ENCODE measurements at regions not wholly inside any gene's neighbourhood (a gene's known extent, or its start where the extent isn't known, plus 50 kb on each side); places are given as distances from the start of the nearest gene placed in this dataset.

DNA sequence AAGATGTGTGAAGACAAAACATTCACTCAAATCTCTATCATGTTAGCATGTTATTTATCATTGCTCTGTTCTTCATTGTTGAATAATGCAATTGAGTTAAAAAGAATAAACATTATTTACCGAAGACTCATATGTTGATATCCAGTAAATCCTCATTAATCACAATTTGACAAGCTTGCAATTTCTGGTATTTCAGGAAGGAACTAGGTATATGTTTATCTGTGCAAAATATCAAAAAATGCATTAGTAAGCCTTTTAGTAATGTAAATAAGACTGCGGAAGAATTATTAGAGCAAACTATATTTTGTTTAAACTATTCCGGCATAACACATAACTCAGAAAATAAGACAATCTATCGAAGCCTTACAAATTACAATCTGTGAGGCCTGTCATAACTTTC is 222.7 kb upstream of the NOVA1 start:
- H3K79me2 ChIP-seq (ENCODE audit: control insufficient read depth, insufficient read depth, low read length) = no peaks in the 10 kb centered on the region
- no peaks in the 10 kb centered on the region for H4K20me1 ChIP-seq (ENCODE audit: control insufficient read depth, insufficient read depth, low read length, poor library complexity, severe bottlenecking)
- no peak overlapping the region for H3K27ac ChIP-seq (ENCODE audit: low read length in 2 of 2)
- no peak overlapping the region for H3K9ac ChIP-seq (ENCODE audit: low read length)
- no peaks in the 10 kb centered on the region for H3K27me3 ChIP-seq (replicated peaks in 1 of 4; ENCODE audit: control extremely low read depth in 1 of 4, control insufficient read depth in 3 of 4, insufficient read depth in 4 of 4, low read length in 3 of 4)
- H3K9me3 ChIP-seq (ENCODE audit: control extremely low read depth in 1 of 3, control insufficient read depth in 2 of 3, insufficient read depth in 1 of 3, low read length in 2 of 3) = no peaks in the 10 kb centered on the region
- intact Hi-C loops (cut with micrococcal nuclease) = no loop called here
- H3K4me1 ChIP-seq (ENCODE audit: control insufficient read depth in 2 of 2, insufficient read depth in 2 of 2, low read length in 2 of 2) = no peaks in the 10 kb centered on the region
- WGBS (ENCODE audit: insufficient coverage) = no CpG with 5 or more reads among the region's 4 CpGs
- ChIA-PET POLR2A (no interaction called here), CTCF (no interaction called here)
- no peak overlapping the region for H2AFZ ChIP-seq (ENCODE audit: insufficient read depth, low read depth, low read length, poor library complexity, severe bottlenecking)
- no peak overlapping the region for H3K4me3 ChIP-seq (ENCODE audit: control extremely low read depth in 1 of 5, extremely low read depth in 1 of 5, insufficient read depth in 1 of 5, low read depth in 2 of 5, low read length in 4 of 5)
- no peaks in the 10 kb centered on the region for H3K9me3 Mint-ChIP-seq (ENCODE audit: insufficient read depth)
- no peak overlapping the region for H3K4me3 Mint-ChIP-seq
- no peaks in the 10 kb centered on the region for H3K4me1 Mint-ChIP-seq
- H3K27me3 Mint-ChIP-seq = no peaks in the 10 kb centered on the region
- H3K27ac Mint-ChIP-seq = no peak overlapping the region
- TF ChIP-seq EZH2 (IDR thresholded peaks at IDR 0.05; ENCODE audit: borderline replicate concordance, insufficient read depth, low read depth, low read length, poor library complexity, severe bottlenecking) = no peak
- TF ChIP-seq, protein P1, sequence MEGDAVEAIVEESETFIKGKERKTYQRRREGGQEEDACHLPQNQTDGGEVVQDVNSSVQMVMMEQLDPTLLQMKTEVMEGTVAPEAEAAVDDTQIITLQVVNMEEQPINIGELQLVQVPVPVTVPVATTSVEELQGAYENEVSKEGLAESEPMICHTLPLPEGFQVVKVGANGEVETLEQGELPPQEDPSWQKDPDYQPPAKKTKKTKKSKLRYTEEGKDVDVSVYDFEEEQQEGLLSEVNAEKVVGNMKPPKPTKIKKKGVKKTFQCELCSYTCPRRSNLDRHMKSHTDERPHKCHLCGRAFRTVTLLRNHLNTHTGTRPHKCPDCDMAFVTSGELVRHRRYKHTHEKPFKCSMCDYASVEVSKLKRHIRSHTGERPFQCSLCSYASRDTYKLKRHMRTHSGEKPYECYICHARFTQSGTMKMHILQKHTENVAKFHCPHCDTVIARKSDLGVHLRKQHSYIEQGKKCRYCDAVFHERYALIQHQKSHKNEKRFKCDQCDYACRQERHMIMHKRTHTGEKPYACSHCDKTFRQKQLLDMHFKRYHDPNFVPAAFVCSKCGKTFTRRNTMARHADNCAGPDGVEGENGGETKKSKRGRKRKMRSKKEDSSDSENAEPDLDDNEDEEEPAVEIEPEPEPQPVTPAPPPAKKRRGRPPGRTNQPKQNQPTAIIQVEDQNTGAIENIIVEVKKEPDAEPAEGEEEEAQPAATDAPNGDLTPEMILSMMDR (IDR thresholded peaks at IDR 0.05) = no peak
- no peak overlapping the region for H3K4me2 ChIP-seq (replicated peaks; ENCODE audit: low read depth, low read length, poor library complexity, severe bottlenecking)
- no peak for DNase-seq
- ATAC-seq (ENCODE audit: low read depth) = no peak
- H3K36me3 ChIP-seq (replicated peaks in 1 of 2; ENCODE audit: control extremely low read depth in 1 of 2, control insufficient read depth in 1 of 2, extremely low read depth in 1 of 2, insufficient read depth in 2 of 2, low read length in 1 of 2) = no peaks in the 10 kb centered on the region

DNA sequence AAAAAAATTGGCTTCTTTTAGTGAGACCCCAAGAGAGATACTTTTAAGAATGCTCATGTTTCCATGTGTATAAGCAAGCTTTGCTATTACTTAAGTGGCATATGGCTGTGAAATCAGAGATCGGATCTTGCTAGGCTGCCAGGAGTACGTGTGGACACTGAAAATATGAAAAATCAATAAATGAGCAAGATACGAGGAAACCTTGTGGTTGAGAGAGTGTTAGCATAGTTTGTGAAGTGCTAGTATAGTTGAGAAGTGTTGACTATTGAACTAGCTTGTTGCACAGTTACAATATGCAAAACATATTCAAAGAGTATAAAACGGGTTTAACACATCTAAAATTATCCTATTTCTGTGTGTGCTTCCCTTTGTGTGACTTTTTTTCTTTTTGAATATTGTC is 230.9 kb upstream of the NOVA1 start:
- no peak overlapping the region for H3K27ac Mint-ChIP-seq
- no peak overlapping the region for H2AFZ ChIP-seq (ENCODE audit: insufficient read depth, low read depth, low read length, poor library complexity, severe bottlenecking)
- H3K4me1 ChIP-seq (ENCODE audit: control insufficient read depth in 2 of 2, insufficient read depth in 2 of 2, low read length in 2 of 2) = no peaks in the 10 kb centered on the region
- H3K4me3 ChIP-seq (ENCODE audit: control extremely low read depth in 1 of 5, extremely low read depth in 1 of 5, insufficient read depth in 1 of 5, low read depth in 2 of 5, low read length in 4 of 5) = no peak overlapping the region
- H3K4me3 Mint-ChIP-seq = no peak overlapping the region
- ChIA-PET POLR2A (no interaction called here), CTCF (no interaction called here)
- H3K9me3 ChIP-seq (ENCODE audit: control extremely low read depth in 1 of 3, control insufficient read depth in 2 of 3, insufficient read depth in 1 of 3, low read length in 2 of 3) = no peaks in the 10 kb centered on the region
- H3K4me1 Mint-ChIP-seq = no peaks in the 10 kb centered on the region
- no peaks in the 10 kb centered on the region for H4K20me1 ChIP-seq (ENCODE audit: control insufficient read depth, insufficient read depth, low read length, poor library complexity, severe bottlenecking)
- 100% methylated on average over 2 of the region's 4 CpGs for WGBS (ENCODE audit: insufficient coverage)
- H3K9me3 Mint-ChIP-seq (ENCODE audit: insufficient read depth) = no peaks in the 10 kb centered on the region
- no peaks in the 10 kb centered on the region for H3K79me2 ChIP-seq (ENCODE audit: control insufficient read depth, insufficient read depth, low read length)
- ATAC-seq (ENCODE audit: low read depth) = no peak
- intact Hi-C loops (cut with micrococcal nuclease) = no loop called here
- H3K27ac ChIP-seq (ENCODE audit: low read length in 2 of 2) = no peak overlapping the region
- TF ChIP-seq, protein P1 (IDR thresholded peaks at IDR 0.05) = no peak
- no peak for TF ChIP-seq EZH2 (IDR thresholded peaks at IDR 0.05; ENCODE audit: borderline replicate concordance, insufficient read depth, low read depth, low read length, poor library complexity, severe bottlenecking)
- no peaks in the 10 kb centered on the region for H3K27me3 Mint-ChIP-seq
- H3K36me3 ChIP-seq (replicated peaks in 1 of 2; ENCODE audit: control extremely low read depth in 1 of 2, control insufficient read depth in 1 of 2, extremely low read depth in 1 of 2, insufficient read depth in 2 of 2, low read length in 1 of 2) = no peaks in the 10 kb centered on the region
- H3K9ac ChIP-seq (ENCODE audit: low read length) = no peak overlapping the region
- no peak for DNase-seq
- H3K4me2 ChIP-seq (replicated peaks; ENCODE audit: low read depth, low read length, poor library complexity, severe bottlenecking) = no peak overlapping the region
- H3K27me3 ChIP-seq (replicated peaks in 1 of 4; ENCODE audit: control extremely low read depth in 1 of 4, control insufficient read depth in 3 of 4, insufficient read depth in 4 of 4, low read length in 3 of 4) = no peaks in the 10 kb centered on the region
